HEK293 (cell line): ENCODE measurements at regions not wholly inside any gene's neighbourhood (a gene's known extent, or its start where the extent isn't known, plus 50 kb on each side); places are given as distances from the start of the nearest gene placed in this dataset.

Source experiments
- CTCF ChIA-PET: fragments of 350-600 bp; formaldehyde crosslinking; extraction: SDS; loops from one replicate; lab custom pipeline; 2021; ENCODE audit warnings: antibody characterized with exemption; lab: Yijun Ruan, JAX
- POLR2A ChIA-PET: fragments of 300-600 bp; formaldehyde crosslinking; extraction: SDS; loops from one replicate; lab custom pipeline; 2020; ENCODE audit warnings: antibody characterized with exemption, inconsistent platforms; lab: Yijun Ruan, JAX
- H3K27ac ChIP-seq: fragments of 200-500 bp; sonication (Bioruptor generic); 2 replicates; pipeline ENCODE4 v1.5.1; 2014; ENCODE audit warnings: low read depth, low read length, control low read depth, inconsistent platforms; ENCODE audit errors: extremely low read depth
- H3K36me3 ChIP-seq, 2 experiments: fragments of 200-500 bp in 1 of 2; sonication (Bioruptor generic) in 1 of 2; 1 replicate in 1 of 2; 2 replicates in 1 of 2; pipeline ENCODE4 v1.5.1; 2014 to 2017; ENCODE audit warnings: inconsistent platforms in 2 of 2, low read length in 2 of 2; ENCODE audit not compliant: control insufficient read depth in 2 of 2, insufficient read depth in 1 of 2
- H3K4me1 ChIP-seq: fragments of 200-500 bp; sonication (Bioruptor generic); 2 replicates; pipeline ENCODE4 v1.5.1; 2014; ENCODE audit warnings: mild to moderate bottlenecking, low read length, inconsistent platforms; ENCODE audit not compliant: control insufficient read depth, insufficient read depth
- H3K4me3 ChIP-seq: 2 replicates; pipeline ENCODE4 v1.5.1; 2011; ENCODE audit warnings: low read depth, mild to moderate bottlenecking, control low read depth, low read length, moderate library complexity
- H3K9me3 ChIP-seq: fragments of 200-500 bp; sonication (Bioruptor generic); 2 replicates; pipeline ENCODE4 v1.5.1; 2014; ENCODE audit warnings: low read depth, low read length, inconsistent platforms; ENCODE audit not compliant: control insufficient read depth, insufficient read depth
- FEZF1 ChIP-seq: fragments of 450-650 bp; formaldehyde crosslinking; IDR thresholded peaks from 2 replicates; pipeline ENCODE4 v1.5.1; 2016; ENCODE audit warnings: missing biosample characterization, missing genetic modification characterization
- KLF9 ChIP-seq: fragments of 450-650 bp; formaldehyde crosslinking; IDR thresholded peaks from 2 replicates; pipeline ENCODE4 v1.5.1; 2016; ENCODE audit warnings: missing biosample characterization, missing genetic modification characterization, low read depth
- OVOL3 ChIP-seq: fragments of 450-650 bp; formaldehyde crosslinking; IDR thresholded peaks from 2 replicates; pipeline ENCODE4 v1.5.1; 2016; ENCODE audit warnings: missing biosample characterization, missing genetic modification characterization
- SCRT1 ChIP-seq: fragments of 450-650 bp; formaldehyde crosslinking; IDR thresholded peaks from 2 replicates; pipeline ENCODE4 v1.5.1; 2016; ENCODE audit warnings: missing biosample characterization, missing genetic modification characterization, borderline replicate concordance
- SETDB1 ChIP-seq: IDR thresholded peaks from one replicate; pipeline ENCODE4 v1.6.1; 2017; ENCODE audit warnings: mild to moderate bottlenecking, low read length, moderate library complexity, mixed read lengths; ENCODE audit not compliant: insufficient read length
- WT1 ChIP-seq: fragments of 450-650 bp; formaldehyde crosslinking; IDR thresholded peaks from 2 replicates; pipeline ENCODE4 v1.5.1; 2016; ENCODE audit warnings: missing biosample characterization, missing genetic modification characterization
- YY2 ChIP-seq: fragments of 450-650 bp; formaldehyde crosslinking; IDR thresholded peaks from 2 replicates; pipeline ENCODE4 v1.5.1; 2016; ENCODE audit warnings: missing biosample characterization, missing genetic modification characterization
- ZBTB20 ChIP-seq: fragments of 450-650 bp; formaldehyde crosslinking; IDR thresholded peaks from 2 replicates; pipeline ENCODE4 v1.5.1; 2016; ENCODE audit warnings: missing biosample characterization, missing genetic modification characterization
- ZBTB8A ChIP-seq: fragments of 450-650 bp; formaldehyde crosslinking; IDR thresholded peaks from 2 replicates; pipeline ENCODE4 v1.5.1; 2016; ENCODE audit warnings: missing biosample characterization, missing genetic modification characterization
- ZFHX2 ChIP-seq: fragments of 450-650 bp; formaldehyde crosslinking; conservative IDR thresholded peaks from 2 replicates; pipeline ENCODE4 v1.5.1; 2016; ENCODE audit warnings: missing biosample characterization, missing genetic modification characterization
- ZNF155 ChIP-seq: fragments of 450-650 bp; formaldehyde crosslinking; IDR thresholded peaks from 2 replicates; pipeline ENCODE4 v1.5.1; 2016; ENCODE audit warnings: missing biosample characterization, missing genetic modification characterization
- ZNF16 ChIP-seq: fragments of 450-650 bp; formaldehyde crosslinking; IDR thresholded peaks from 2 replicates; pipeline ENCODE4 v1.5.1; 2016; ENCODE audit warnings: low read depth, missing biosample characterization, missing genetic modification characterization
- ZNF169 ChIP-seq: fragments of 450-650 bp; formaldehyde crosslinking; IDR thresholded peaks from 2 replicates; pipeline ENCODE4 v1.5.1; 2016; ENCODE audit warnings: missing biosample characterization, missing genetic modification characterization
- ZNF391 ChIP-seq: fragments of 450-650 bp; formaldehyde crosslinking; IDR thresholded peaks from 2 replicates; pipeline ENCODE4 v1.5.1; 2016; ENCODE audit warnings: low read depth, missing biosample characterization, missing genetic modification characterization, borderline replicate concordance
- ZNF433 ChIP-seq: fragments of 450-650 bp; formaldehyde crosslinking; IDR thresholded peaks from 2 replicates; pipeline ENCODE4 v1.5.1; 2016; ENCODE audit warnings: missing biosample characterization, missing genetic modification characterization, low read depth
- ZNF548 ChIP-seq: fragments of 450-650 bp; formaldehyde crosslinking; IDR thresholded peaks from 2 replicates; pipeline ENCODE4 v1.5.1; 2016; ENCODE audit warnings: missing biosample characterization, missing genetic modification characterization
- ZNF624 ChIP-seq: fragments of 450-650 bp; formaldehyde crosslinking; IDR thresholded peaks from 2 replicates; pipeline ENCODE4 v1.5.1; 2017; ENCODE audit warnings: missing biosample characterization, missing genetic modification characterization
- ZNF768 ChIP-seq: fragments of 450-650 bp; formaldehyde crosslinking; IDR thresholded peaks from 2 replicates; pipeline ENCODE4 v1.5.1; 2018; ENCODE audit warnings: missing biosample characterization, mild to moderate bottlenecking, missing genetic modification characterization
- ZNF776 ChIP-seq: fragments of 450-650 bp; formaldehyde crosslinking; IDR thresholded peaks from 2 replicates; pipeline ENCODE4 v1.5.0; 2017; ENCODE audit warnings: missing biosample characterization, missing genetic modification characterization, borderline replicate concordance
- TF ChIP-seq, protein P1 (sequence below): fragments of 450-650 bp; formaldehyde crosslinking; conservative IDR thresholded peaks from 2 replicates; pipeline ENCODE4 v1.5.1; 2016; ENCODE audit warnings: low read depth, missing biosample characterization, missing genetic modification characterization
- TF ChIP-seq, protein P2 (sequence below): fragments of 450-650 bp; formaldehyde crosslinking; IDR thresholded peaks from 2 replicates; pipeline ENCODE4 v1.5.1; 2016; ENCODE audit warnings: missing biosample characterization, missing genetic modification characterization, borderline replicate concordance
- TF ChIP-seq, protein P3 (sequence below): fragments of 450-650 bp; formaldehyde crosslinking; IDR thresholded peaks from 2 replicates; pipeline ENCODE4 v1.5.1; 2016; ENCODE audit warnings: missing biosample characterization, missing genetic modification characterization

DNA sequence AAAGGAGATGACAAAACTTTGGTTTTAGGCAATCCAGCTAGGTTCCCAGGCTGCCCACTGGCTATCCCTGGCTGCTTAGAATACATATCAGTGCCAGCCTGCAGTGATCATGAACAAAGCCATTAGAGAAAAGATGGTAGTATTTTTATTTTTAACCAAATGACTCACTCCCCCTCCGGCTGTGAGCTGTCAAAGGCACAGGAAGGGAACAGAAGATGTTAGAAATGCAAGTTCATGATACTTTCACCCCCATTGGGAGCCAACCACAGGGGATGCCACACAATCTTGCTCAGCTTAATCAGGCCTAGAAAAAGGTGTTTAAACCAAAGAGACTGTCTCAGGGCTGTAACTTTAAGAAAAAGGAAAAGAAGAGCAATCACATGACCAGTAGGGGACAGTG lies 70.3 kb upstream of the ASTN2 start:
- H3K4me1 ChIP-seq, result 0 out of 2 replicates have a peak, but pooled peaks cover 2% of the 10 kb centered on the region
- POLR2A ChIA-PET, result no interaction called here
- H3K36me3 ChIP-seq, result no peaks in the 10 kb centered on the region
- H3K4me3 ChIP-seq, result no peak overlapping the region
- H3K9me3 ChIP-seq, result no peaks in the 10 kb centered on the region
- CTCF ChIA-PET, result interaction anchor here (0.6 to 1.1 kb wide), 2 partner anchors 10 to 85 kb away, joined by 3 to 4 read pairs; no protein-coding TSS in a partner anchor
- no peak overlapping the region for H3K27ac ChIP-seq
- no peak for TF ChIP-seq ZNF624 (tag by site-specific recombination)
- no peak for TF ChIP-seq ZNF776 (tag by site-specific recombination)

DNA sequence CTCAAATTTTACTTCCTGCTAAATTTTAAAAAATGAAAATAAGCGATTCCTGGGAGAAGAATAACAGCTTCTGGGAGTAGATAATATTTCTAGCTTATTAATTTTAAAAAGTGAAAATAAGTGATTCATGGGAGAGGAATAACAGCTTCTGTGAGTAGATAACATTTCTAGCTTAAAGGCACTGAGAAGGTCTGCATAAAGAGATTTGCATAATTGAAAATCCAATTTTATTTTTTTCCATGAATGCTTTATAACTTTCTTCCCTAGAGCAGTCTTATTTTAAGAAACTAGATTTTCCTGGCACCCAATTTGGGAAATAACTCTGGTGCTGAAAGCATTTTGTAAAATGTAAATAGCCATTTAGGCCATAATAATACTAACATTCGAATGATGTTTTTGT lies 65.9 kb upstream of the ASTN2 start:
- Histone ChIP-seq H3K27ac (no peak overlapping the region), H3K4me1 (no peaks in the 10 kb centered on the region), H3K4me3 (no peak overlapping the region), H3K9me3 (no peaks in the 10 kb centered on the region), H3K36me3 (no peaks in the 10 kb centered on the region)
- TF ChIP-seq, protein P1, sequence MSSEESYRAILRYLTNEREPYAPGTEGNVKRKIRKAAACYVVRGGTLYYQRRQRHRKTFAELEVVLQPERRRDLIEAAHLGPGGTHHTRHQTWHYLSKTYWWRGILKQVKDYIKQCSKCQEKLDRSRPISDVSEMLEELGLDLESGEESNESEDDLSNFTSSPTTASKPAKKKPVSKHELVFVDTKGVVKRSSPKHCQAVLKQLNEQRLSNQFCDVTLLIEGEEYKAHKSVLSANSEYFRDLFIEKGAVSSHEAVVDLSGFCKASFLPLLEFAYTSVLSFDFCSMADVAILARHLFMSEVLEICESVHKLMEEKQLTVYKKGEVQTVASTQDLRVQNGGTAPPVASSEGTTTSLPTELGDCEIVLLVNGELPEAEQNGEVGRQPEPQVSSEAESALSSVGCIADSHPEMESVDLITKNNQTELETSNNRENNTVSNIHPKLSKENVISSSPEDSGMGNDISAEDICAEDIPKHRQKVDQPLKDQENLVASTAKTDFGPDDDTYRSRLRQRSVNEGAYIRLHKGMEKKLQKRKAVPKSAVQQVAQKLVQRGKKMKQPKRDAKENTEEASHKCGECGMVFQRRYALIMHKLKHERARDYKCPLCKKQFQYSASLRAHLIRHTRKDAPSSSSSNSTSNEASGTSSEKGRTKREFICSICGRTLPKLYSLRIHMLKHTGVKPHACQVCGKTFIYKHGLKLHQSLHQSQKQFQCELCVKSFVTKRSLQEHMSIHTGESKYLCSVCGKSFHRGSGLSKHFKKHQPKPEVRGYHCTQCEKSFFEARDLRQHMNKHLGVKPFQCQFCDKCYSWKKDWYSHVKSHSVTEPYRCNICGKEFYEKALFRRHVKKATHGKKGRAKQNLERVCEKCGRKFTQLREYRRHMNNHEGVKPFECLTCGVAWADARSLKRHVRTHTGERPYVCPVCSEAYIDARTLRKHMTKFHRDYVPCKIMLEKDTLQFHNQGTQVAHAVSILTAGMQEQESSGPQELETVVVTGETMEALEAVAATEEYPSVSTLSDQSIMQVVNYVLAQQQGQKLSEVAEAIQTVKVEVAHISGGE, result no peak
- TF ChIP-seq, protein P2, sequence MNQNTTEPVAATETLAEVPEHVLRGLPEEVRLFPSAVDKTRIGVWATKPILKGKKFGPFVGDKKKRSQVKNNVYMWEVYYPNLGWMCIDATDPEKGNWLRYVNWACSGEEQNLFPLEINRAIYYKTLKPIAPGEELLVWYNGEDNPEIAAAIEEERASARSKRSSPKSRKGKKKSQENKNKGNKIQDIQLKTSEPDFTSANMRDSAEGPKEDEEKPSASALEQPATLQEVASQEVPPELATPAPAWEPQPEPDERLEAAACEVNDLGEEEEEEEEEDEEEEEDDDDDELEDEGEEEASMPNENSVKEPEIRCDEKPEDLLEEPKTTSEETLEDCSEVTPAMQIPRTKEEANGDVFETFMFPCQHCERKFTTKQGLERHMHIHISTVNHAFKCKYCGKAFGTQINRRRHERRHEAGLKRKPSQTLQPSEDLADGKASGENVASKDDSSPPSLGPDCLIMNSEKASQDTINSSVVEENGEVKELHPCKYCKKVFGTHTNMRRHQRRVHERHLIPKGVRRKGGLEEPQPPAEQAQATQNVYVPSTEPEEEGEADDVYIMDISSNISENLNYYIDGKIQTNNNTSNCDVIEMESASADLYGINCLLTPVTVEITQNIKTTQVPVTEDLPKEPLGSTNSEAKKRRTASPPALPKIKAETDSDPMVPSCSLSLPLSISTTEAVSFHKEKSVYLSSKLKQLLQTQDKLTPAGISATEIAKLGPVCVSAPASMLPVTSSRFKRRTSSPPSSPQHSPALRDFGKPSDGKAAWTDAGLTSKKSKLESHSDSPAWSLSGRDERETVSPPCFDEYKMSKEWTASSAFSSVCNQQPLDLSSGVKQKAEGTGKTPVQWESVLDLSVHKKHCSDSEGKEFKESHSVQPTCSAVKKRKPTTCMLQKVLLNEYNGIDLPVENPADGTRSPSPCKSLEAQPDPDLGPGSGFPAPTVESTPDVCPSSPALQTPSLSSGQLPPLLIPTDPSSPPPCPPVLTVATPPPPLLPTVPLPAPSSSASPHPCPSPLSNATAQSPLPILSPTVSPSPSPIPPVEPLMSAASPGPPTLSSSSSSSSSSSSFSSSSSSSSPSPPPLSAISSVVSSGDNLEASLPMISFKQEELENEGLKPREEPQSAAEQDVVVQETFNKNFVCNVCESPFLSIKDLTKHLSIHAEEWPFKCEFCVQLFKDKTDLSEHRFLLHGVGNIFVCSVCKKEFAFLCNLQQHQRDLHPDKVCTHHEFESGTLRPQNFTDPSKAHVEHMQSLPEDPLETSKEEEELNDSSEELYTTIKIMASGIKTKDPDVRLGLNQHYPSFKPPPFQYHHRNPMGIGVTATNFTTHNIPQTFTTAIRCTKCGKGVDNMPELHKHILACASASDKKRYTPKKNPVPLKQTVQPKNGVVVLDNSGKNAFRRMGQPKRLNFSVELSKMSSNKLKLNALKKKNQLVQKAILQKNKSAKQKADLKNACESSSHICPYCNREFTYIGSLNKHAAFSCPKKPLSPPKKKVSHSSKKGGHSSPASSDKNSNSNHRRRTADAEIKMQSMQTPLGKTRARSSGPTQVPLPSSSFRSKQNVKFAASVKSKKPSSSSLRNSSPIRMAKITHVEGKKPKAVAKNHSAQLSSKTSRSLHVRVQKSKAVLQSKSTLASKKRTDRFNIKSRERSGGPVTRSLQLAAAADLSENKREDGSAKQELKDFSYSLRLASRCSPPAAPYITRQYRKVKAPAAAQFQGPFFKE (tag by site-specific recombination), result no peak
- TF ChIP-seq YY2 (tag by site-specific recombination), result no peak
- no peak for TF ChIP-seq ZNF548 (tag by site-specific recombination)
- no peak for TF ChIP-seq ZNF433 (tag by site-specific recombination)
- no peak for TF ChIP-seq OVOL3 (tag by site-specific recombination)
- TF ChIP-seq ZFHX2 (tag by site-specific recombination), result no peak
- TF ChIP-seq ZNF169 (tag by site-specific recombination), result no peak
- ChIA-PET POLR2A (no interaction called here), CTCF (interaction anchor here (0.6 kb wide), 1 partner anchor 52 kb away, joined by 3 read pairs; no protein-coding TSS in a partner anchor)

DNA sequence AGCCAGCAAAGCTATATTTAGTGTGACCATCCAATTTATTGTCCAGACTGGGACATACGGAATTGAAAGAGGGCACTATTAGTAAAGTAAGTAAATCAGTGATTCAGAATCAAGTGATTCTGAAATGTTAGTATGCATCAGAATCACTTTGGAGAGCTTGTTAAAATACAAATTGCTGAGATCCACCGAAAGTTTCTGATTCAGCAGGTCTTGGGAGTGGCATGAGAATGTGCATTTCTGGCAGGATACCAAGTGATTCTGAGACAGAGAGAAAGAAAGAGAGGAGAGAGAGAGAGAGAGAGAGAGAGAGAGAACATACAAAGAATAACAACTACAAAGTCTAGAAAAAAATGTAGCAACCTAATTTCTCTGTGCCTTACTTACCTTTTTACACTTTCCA lies 65.4 kb upstream of the ASTN2 start:
- no peak overlapping the region for H3K27ac ChIP-seq
- H3K4me3 ChIP-seq, result no peak overlapping the region
- H3K36me3 ChIP-seq, result no peaks in the 10 kb centered on the region
- H3K4me1 ChIP-seq, result no peaks in the 10 kb centered on the region
- no peaks in the 10 kb centered on the region for H3K9me3 ChIP-seq
- ChIA-PET CTCF (interaction anchor here (0.6 to 3.0 kb wide), 2 partner anchors 7 to 70 kb away, joined by 3 to 12 read pairs; no protein-coding TSS in a partner anchor), POLR2A (no interaction called here)
- TF ChIP-seq SETDB1 (no peak), ZNF768 (tag by site-specific recombination) (no peak), WT1 (no peak), FEZF1 (no peak), ZBTB8A (tag by site-specific recombination) (no peak), KLF9 (tag by site-specific recombination) (no peak), ZNF155 (tag by site-specific recombination) (no peak), ZBTB20 (tag by site-specific recombination) (no peak), SCRT1 (tag by site-specific recombination) (no peak), ZNF16 (no peak), ZNF391 (tag by site-specific recombination) (no peak)
- TF ChIP-seq, protein P3, sequence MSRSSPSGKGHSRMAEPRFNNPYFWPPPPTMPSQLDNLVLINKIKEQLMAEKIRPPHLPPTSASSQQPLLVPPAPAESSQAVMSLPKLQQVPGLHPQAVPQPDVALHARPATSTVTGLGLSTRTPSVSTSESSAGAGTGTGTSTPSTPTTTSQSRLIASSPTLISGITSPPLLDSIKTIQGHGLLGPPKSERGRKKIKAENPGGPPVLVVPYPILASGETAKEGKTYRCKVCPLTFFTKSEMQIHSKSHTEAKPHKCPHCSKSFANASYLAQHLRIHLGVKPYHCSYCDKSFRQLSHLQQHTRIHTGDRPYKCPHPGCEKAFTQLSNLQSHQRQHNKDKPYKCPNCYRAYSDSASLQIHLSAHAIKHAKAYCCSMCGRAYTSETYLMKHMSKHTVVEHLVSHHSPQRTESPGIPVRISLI, result no peak
